ENCODE measurements at regions not wholly inside any gene's neighbourhood (a gene's known extent, or its start where the extent isn't known, plus 50 kb on each side); places are given as distances from the start of the nearest gene placed in this dataset.
"Not testable (repeated sequence)": the region's sequence is repeated elsewhere in the genome, so short reads cannot be mapped to it uniquely, and the experiment has no call there.

GRCh38 chr7:130812819-130813218 lies 78.8 kb upstream of the KLF14 start:
- not testable (repeated sequence) for TF ChIP-seq JUN (IDR thresholded peaks at IDR 0.05; ENCODE audit: borderline replicate concordance, insufficient read depth, insufficient read length, low read depth); MYC (IDR thresholded peaks at IDR 0.05; ENCODE audit: low read depth, low read length)
